Trophoblast cell (in vitro differentiated cells and primary cell): ENCODE measurements at regions not wholly inside any gene's neighbourhood (a gene's known extent, or its start where the extent isn't known, plus 50 kb on each side); places are given as distances from the start of the nearest gene placed in this dataset.

Experiments used
- DNase-seq, 2 donors: peaks; one replicate each; pipeline ENCODE4 v3.0.0-alpha.2; 2016
- H2AFZ ChIP-seq: 2 replicates; pipeline ENCODE4 v1.6.1; 2013; ENCODE audit warnings: low read length, moderate library complexity, mild to moderate bottlenecking; ENCODE audit not compliant: insufficient read depth, poor library complexity
- H2AK5ac ChIP-seq: 2 replicates; pipeline ENCODE4 v1.6.1; 2013; ENCODE audit warnings: mild to moderate bottlenecking, low read length
- H2BK120ac ChIP-seq: 2 replicates; pipeline ENCODE4 v1.6.1; 2013; ENCODE audit warnings: low read length, mild to moderate bottlenecking, moderate library complexity; ENCODE audit not compliant: insufficient read depth, poor library complexity
- H2BK12ac ChIP-seq: 2 replicates; pipeline ENCODE4 v1.6.1; 2013; ENCODE audit warnings: mild to moderate bottlenecking, low read length, moderate library complexity
- H2BK5ac ChIP-seq: 2 replicates; pipeline ENCODE4 v1.6.1; 2013; ENCODE audit warnings: low read length, low read depth, moderate library complexity, mild to moderate bottlenecking; ENCODE audit not compliant: poor library complexity
- H3K14ac ChIP-seq: 2 replicates; pipeline ENCODE4 v1.6.1; 2013; ENCODE audit warnings: mild to moderate bottlenecking, low read length
- H3K18ac ChIP-seq: 2 replicates; pipeline ENCODE4 v1.6.1; 2013; ENCODE audit warnings: mild to moderate bottlenecking, low read length
- H3K23ac ChIP-seq: 2 replicates; pipeline ENCODE4 v1.6.1; 2013; ENCODE audit warnings: low read length
- H3K27ac ChIP-seq: 2 replicates; pipeline ENCODE4 v1.5.1; 2013; ENCODE audit warnings: low read depth, mild to moderate bottlenecking, inconsistent platforms, low read length, moderate library complexity
- H3K27me3 ChIP-seq: 2 replicates; pipeline ENCODE4 v1.6.1; 2013; ENCODE audit warnings: inconsistent platforms, mild to moderate bottlenecking, low read length, moderate library complexity; ENCODE audit not compliant: insufficient read depth
- H3K36me3 ChIP-seq, 2 experiments: 1 replicate in 1 of 2; 2 replicates in 1 of 2; pipeline ENCODE4 v1.6.1; 2013; ENCODE audit warnings: low read length in 2 of 2, mild to moderate bottlenecking in 2 of 2, moderate library complexity in 1 of 2; ENCODE audit not compliant: insufficient read depth in 2 of 2, control insufficient read depth in 1 of 2
- H3K4ac ChIP-seq: 2 replicates; pipeline ENCODE4 v1.6.1; 2013; ENCODE audit warnings: low read depth, mild to moderate bottlenecking, low read length, moderate library complexity
- H3K4me1 ChIP-seq, 2 experiments: 1 replicate in 1 of 2; 2 replicates in 1 of 2; pipeline ENCODE4 v1.6.1; 2013; ENCODE audit warnings: low read length in 2 of 2, mild to moderate bottlenecking in 2 of 2, moderate library complexity in 1 of 2; ENCODE audit not compliant: insufficient read depth in 2 of 2, control insufficient read depth in 1 of 2
- H3K4me2 ChIP-seq: 2 replicates; pipeline ENCODE4 v1.6.1; 2013; ENCODE audit warnings: inconsistent platforms, mild to moderate bottlenecking, low read length, moderate library complexity
- H3K4me3 ChIP-seq: 2 replicates; pipeline ENCODE4 v1.5.1; 2013; ENCODE audit warnings: mild to moderate bottlenecking, low read depth, low read length, inconsistent platforms
- H3K79me1 ChIP-seq: one replicate; pipeline ENCODE4 v1.6.1; 2013; ENCODE audit warnings: low read length
- H3K79me2 ChIP-seq: 2 replicates; pipeline ENCODE4 v1.6.1; 2013; ENCODE audit warnings: low read length, mild to moderate bottlenecking; ENCODE audit not compliant: control insufficient read depth, insufficient read depth, poor library complexity
- H3K9ac ChIP-seq: 2 replicates; pipeline ENCODE4 v1.6.1; 2013; ENCODE audit warnings: mild to moderate bottlenecking, low read length
- H3K9me3 ChIP-seq: 2 replicates; pipeline ENCODE4 v1.6.1; 2013; ENCODE audit warnings: low read depth, mild to moderate bottlenecking, control low read depth, inconsistent platforms, low read length; ENCODE audit not compliant: insufficient read depth
- H4K12ac ChIP-seq: 2 replicates; pipeline ENCODE4 v1.6.1; 2013; ENCODE audit warnings: low read depth, mild to moderate bottlenecking, low read length, moderate library complexity
- H4K8ac ChIP-seq: 2 replicates; pipeline ENCODE4 v1.6.1; 2013; ENCODE audit warnings: low read depth, mild to moderate bottlenecking, low read length, moderate library complexity
- H4K91ac ChIP-seq: one replicate; pipeline ENCODE4 v1.6.1; 2013; ENCODE audit warnings: low read depth, mild to moderate bottlenecking, low read length, moderate library complexity
- WGBS: extraction: QIAGEN DNeasy Blood & Tissue Kit; methylation state at CpG from one replicate; pipeline ENCODE4 v1.1.7; 2013; ENCODE audit warnings: missing lambda C conversion rate; ENCODE audit not compliant: insufficient read length, insufficient coverage; ENCODE audit errors: extremely low coverage; 5-methylcytosine and 5-hydroxymethylcytosine counted together

DNA sequence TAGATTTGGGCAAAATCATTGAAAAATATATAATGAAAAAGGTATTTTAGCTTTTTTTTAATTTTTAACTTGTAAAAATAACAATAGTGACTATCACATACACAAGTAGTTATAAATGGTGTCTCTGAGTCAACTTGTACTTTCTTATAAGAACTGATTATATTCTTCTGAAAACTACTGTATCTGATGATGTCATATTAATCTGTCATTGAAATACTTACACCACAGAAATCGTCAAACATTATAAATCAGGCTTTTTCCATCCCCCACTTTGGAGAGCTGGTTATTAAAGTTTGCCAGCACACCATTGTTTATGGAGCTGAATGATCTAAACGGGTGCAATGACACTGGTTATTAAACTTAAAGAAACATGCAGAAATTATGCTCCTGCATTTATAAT is 1259.6 kb upstream of the CNTN5 start:
- Histone ChIP-seq H3K36me3 (no peaks in the 10 kb centered on the region), H3K23ac (no peak overlapping the region), H3K79me1 (no peaks in the 10 kb centered on the region), H3K27ac (no peak overlapping the region), H4K91ac (no peak overlapping the region), H3K9me3 (no peaks in the 10 kb centered on the region), H2BK5ac (no peak overlapping the region), H3K9ac (no peak overlapping the region), H4K12ac (no peak overlapping the region), H3K4ac (no peak overlapping the region), H3K79me2 (no peaks in the 10 kb centered on the region), H3K4me2 (no peak overlapping the region), H2BK12ac (no peak overlapping the region), H2AK5ac (no peak overlapping the region), H3K27me3 (no peaks in the 10 kb centered on the region), H3K4me3 (no peak overlapping the region), H3K14ac (no peak overlapping the region), H4K8ac (no peak overlapping the region), H2AFZ (no peak overlapping the region), H2BK120ac (no peak overlapping the region), H3K18ac (no peak overlapping the region), H3K4me1 (no peaks in the 10 kb centered on the region)
- WGBS = no CpG with 5 or more reads among the region's 2 CpGs
- DNase-seq = no peak

DNA sequence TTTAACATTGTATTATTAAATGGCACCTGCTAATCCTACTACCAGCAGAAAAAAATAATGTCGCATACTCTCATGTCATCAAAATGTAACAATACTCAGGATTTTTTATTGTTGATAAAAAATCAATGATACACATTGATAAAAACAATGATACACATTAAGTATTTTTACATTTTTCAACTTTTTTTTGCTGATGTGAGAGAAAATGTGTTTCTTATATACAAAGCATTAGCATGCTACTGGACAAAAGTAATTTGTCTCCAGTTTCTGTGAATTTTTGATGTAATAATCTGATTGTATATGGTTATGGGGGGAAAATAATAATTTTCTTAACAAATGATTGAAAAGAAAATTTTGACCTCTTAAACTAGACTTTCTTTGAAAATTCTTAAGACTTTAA is 1256.6 kb upstream of the CNTN5 start:
- DNase-seq = no peak

DNA sequence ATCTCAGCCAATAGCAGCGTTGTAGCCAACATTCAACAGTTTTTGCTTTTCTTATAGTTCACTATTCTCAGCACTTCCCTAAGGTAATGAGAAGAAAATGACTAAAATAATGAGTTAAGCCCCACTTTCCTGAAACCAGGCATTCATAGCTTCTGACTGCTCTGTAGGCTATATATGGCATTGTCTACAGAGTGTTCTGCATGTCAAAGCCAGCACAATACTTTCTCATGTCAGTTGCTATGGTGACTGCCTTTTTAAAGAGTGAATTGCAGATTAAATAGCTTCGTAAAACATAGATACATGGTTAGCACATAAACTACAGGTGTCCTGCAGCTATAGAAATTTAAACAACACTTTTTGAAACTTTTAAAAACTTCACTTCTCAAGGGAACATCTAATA is 1256.1 kb upstream of the CNTN5 start:
- Histone ChIP-seq H2AFZ (no peak overlapping the region), H3K4me2 (no peak overlapping the region), H4K91ac (no peak overlapping the region), H4K12ac (no peak overlapping the region), H2BK12ac (no peak overlapping the region), H3K9me3 (no peaks in the 10 kb centered on the region), H4K8ac (no peak overlapping the region), H3K4ac (no peak overlapping the region), H3K14ac (no peak overlapping the region), H3K27ac (no peak overlapping the region), H2AK5ac (no peak overlapping the region), H3K79me1 (no peaks in the 10 kb centered on the region), H3K23ac (no peak overlapping the region), H3K18ac (no peak overlapping the region), H3K36me3 (no peaks in the 10 kb centered on the region), H2BK120ac (no peak overlapping the region), H2BK5ac (no peak overlapping the region), H3K4me3 (no peak overlapping the region), H3K4me1 (no peaks in the 10 kb centered on the region), H3K27me3 (no peaks in the 10 kb centered on the region), H3K79me2 (no peaks in the 10 kb centered on the region), H3K9ac (no peak overlapping the region)
- no peak for DNase-seq
- WGBS = no CpG with 5 or more reads among the region's 2 CpGs

More for the DNA sequence above, 1256.6 kb upstream of the CNTN5 start:
- H3K79me1 ChIP-seq = no peaks in the 10 kb centered on the region
- no peaks in the 10 kb centered on the region for H3K27me3 ChIP-seq
- H3K36me3 ChIP-seq = no peaks in the 10 kb centered on the region
- H4K91ac ChIP-seq = no peak overlapping the region
- H3K18ac ChIP-seq = no peak overlapping the region
- H3K14ac ChIP-seq = no peak overlapping the region
- no peak overlapping the region for H3K23ac ChIP-seq
- no CpG with 5 or more reads among the region's 1 CpG for WGBS
- no peaks in the 10 kb centered on the region for H3K4me1 ChIP-seq
- H3K27ac ChIP-seq = no peak overlapping the region
- H2BK5ac ChIP-seq = no peak overlapping the region
- H2AK5ac ChIP-seq = no peak overlapping the region
- H3K4ac ChIP-seq = no peak overlapping the region
- no peak overlapping the region for H3K9ac ChIP-seq
- H3K9me3 ChIP-seq = no peaks in the 10 kb centered on the region
- H3K4me2 ChIP-seq = no peak overlapping the region
- no peaks in the 10 kb centered on the region for H3K79me2 ChIP-seq
- no peak overlapping the region for H4K8ac ChIP-seq
- H4K12ac ChIP-seq = no peak overlapping the region
- no peak overlapping the region for H2AFZ ChIP-seq
- H3K4me3 ChIP-seq = no peak overlapping the region
- H2BK120ac ChIP-seq = no peak overlapping the region
- no peak overlapping the region for H2BK12ac ChIP-seq

DNA sequence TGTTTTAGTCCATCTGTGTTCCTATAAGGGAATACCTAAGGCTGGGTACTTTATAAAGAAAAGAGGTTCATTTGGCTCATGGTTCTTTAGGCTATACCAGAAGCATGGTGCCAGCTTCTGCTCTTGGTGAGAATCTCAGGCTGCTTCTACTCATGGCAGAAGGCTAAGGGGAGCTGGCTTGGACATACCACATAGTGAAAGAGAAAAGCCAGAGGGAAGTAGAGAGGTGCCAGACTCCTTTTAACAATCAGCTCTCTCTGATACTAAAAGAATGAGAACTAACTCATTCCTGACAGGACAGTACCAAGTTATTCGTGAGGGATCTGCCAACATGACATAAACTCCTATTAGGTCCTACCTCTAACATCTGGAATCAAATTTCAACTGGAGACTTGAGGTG is 1250.2 kb upstream of the CNTN5 start:
- no peak for DNase-seq
- H3K27ac ChIP-seq = no peak overlapping the region
- no peaks in the 10 kb centered on the region for H3K36me3 ChIP-seq
- H3K27me3 ChIP-seq = no peaks in the 10 kb centered on the region
- H4K8ac ChIP-seq = no peak overlapping the region
- no peak overlapping the region for H2AK5ac ChIP-seq
- peaks cover 2% of the 10 kb centered on the region for H3K9me3 ChIP-seq
- H2BK5ac ChIP-seq = no peak overlapping the region
- no peaks in the 10 kb centered on the region for H3K4me1 ChIP-seq
- H3K4me3 ChIP-seq = no peak overlapping the region
- no peak overlapping the region for H3K4ac ChIP-seq
- WGBS = no CpG with 5 or more reads among the region's 1 CpG
- H3K4me2 ChIP-seq = no peak overlapping the region
- no peaks in the 10 kb centered on the region for H3K79me2 ChIP-seq
- no peak overlapping the region for H4K91ac ChIP-seq
- no peak overlapping the region for H4K12ac ChIP-seq
- no peak overlapping the region for H3K23ac ChIP-seq
- H3K9ac ChIP-seq = no peak overlapping the region
- H2AFZ ChIP-seq = no peak overlapping the region
- H3K14ac ChIP-seq = no peak overlapping the region
- H3K18ac ChIP-seq = no peak overlapping the region
- no peaks in the 10 kb centered on the region for H3K79me1 ChIP-seq
- H2BK12ac ChIP-seq = no peak overlapping the region
- no peak overlapping the region for H2BK120ac ChIP-seq
